Urothelium cell line (cell line): ENCODE measurements at regions not wholly inside any gene's neighbourhood (a gene's known extent, or its start where the extent isn't known, plus 50 kb on each side); places are given as distances from the start of the nearest gene placed in this dataset.

ENCODE experiments used
- DNase-seq: peaks from one replicate; pipeline ENCODE4 v3.0.0; 2011; ENCODE audit warnings: low spot score, mixed read lengths
- FAIRE-seq: peaks from 2 replicates; lab custom pipeline; 2011; peaks lifted over from hg19 to GRCh38; lab: Jason Lieb, UNC

- FAIRE-seq = no peak
- no peak for DNase-seq
These were observed 267.9 kb downstream of the THBS2 start for GRCh38 chr6:168985705-168986104.

GRCh38 chr6:168983925-168984324 lies 269.7 kb downstream of the THBS2 start:
- FAIRE-seq (no peak), DNase-seq (no peak)

GRCh38 chr6:168981187-168981586 lies 272.5 kb downstream of the THBS2 start:
- DNase-seq = no peak

GRCh38 chr6:168979254-168979653 lies 274.4 kb downstream of the THBS2 start:
- DNase-seq = no peak
- no peak for FAIRE-seq

More at GRCh38 chr6:168981187-168981586, 272.5 kb downstream of the THBS2 start:
- no peak for FAIRE-seq

- no peak for DNase-seq
- no peak for FAIRE-seq
These were observed 281.5 kb downstream of the THBS2 start for GRCh38 chr6:168972128-168972527.

- FAIRE-seq (no peak), DNase-seq (no peak)
These were observed 282.1 kb downstream of the THBS2 start for GRCh38 chr6:168971549-168971948.

- FAIRE-seq = no peak
- no peak for DNase-seq
These were observed 284.8 kb downstream of the THBS2 start for GRCh38 chr6:168968801-168969200.

GRCh38 chr6:168968228-168968627 lies 285.4 kb downstream of the THBS2 start:
- DNase-seq (no peak), FAIRE-seq (peak; percentile 42)

GRCh38 chr6:168967281-168967925 lies 286.2 kb downstream of the THBS2 start:
- no peak for DNase-seq
- no peak for FAIRE-seq

GRCh38 chr6:168964138-168964835 lies 289.4 kb downstream of the THBS2 start:
- DNase-seq (no peak), FAIRE-seq (no peak)

- FAIRE-seq (peak; percentile 30), DNase-seq (no peak)
These were observed 290.8 kb downstream of the THBS2 start for GRCh38 chr6:168962886-168963285.

- DNase-seq = no peak
- FAIRE-seq = no peak
These were observed 292.4 kb downstream of the THBS2 start for GRCh38 chr6:168961264-168961656.

- no peak for FAIRE-seq
- DNase-seq = no peak
These were observed 292.9 kb downstream of the THBS2 start for GRCh38 chr6:168960551-168961263.

- no peak for DNase-seq
- no peak for FAIRE-seq
These were observed 293.9 kb downstream of the THBS2 start for GRCh38 chr6:168959696-168960095.

GRCh38 chr6:168956884-168957730 lies 296.5 kb downstream of the THBS2 start:
- peak; percentile 85 for DNase-seq
- FAIRE-seq = no peak

- FAIRE-seq (no peak), DNase-seq (no peak)
These were observed 297.4 kb downstream of the THBS2 start for GRCh38 chr6:168956141-168956838.

- DNase-seq (no peak), FAIRE-seq (no peak)
These were observed 300.2 kb downstream of the THBS2 start for GRCh38 chr6:168953461-168953860.

- FAIRE-seq (no peak), DNase-seq (no peak)
These were observed 302.4 kb downstream of the THBS2 start for GRCh38 chr6:168951217-168951616.

GRCh38 chr6:168950858-168951214 lies 302.8 kb downstream of the THBS2 start:
- DNase-seq (no peak), FAIRE-seq (no peak)
